GM21423 (cell line): ENCODE measurements at regions not wholly inside any gene's neighbourhood (a gene's known extent, or its start where the extent isn't known, plus 50 kb on each side); places are given as distances from the start of the nearest gene placed in this dataset.
"Not testable (repeated sequence)": the region's sequence is repeated elsewhere in the genome, so short reads cannot be mapped to it uniquely, and the experiment has no call there.

ENCODE experiments used
- ATAC-seq: cut with Tn5 transposase; IDR thresholded peaks from one replicate; pipeline ENCODE4 v1.9.1; 2021; ENCODE audit warnings: mild to moderate bottlenecking, moderate library complexity; ENCODE audit not compliant: unreplicated experiment

DNA sequence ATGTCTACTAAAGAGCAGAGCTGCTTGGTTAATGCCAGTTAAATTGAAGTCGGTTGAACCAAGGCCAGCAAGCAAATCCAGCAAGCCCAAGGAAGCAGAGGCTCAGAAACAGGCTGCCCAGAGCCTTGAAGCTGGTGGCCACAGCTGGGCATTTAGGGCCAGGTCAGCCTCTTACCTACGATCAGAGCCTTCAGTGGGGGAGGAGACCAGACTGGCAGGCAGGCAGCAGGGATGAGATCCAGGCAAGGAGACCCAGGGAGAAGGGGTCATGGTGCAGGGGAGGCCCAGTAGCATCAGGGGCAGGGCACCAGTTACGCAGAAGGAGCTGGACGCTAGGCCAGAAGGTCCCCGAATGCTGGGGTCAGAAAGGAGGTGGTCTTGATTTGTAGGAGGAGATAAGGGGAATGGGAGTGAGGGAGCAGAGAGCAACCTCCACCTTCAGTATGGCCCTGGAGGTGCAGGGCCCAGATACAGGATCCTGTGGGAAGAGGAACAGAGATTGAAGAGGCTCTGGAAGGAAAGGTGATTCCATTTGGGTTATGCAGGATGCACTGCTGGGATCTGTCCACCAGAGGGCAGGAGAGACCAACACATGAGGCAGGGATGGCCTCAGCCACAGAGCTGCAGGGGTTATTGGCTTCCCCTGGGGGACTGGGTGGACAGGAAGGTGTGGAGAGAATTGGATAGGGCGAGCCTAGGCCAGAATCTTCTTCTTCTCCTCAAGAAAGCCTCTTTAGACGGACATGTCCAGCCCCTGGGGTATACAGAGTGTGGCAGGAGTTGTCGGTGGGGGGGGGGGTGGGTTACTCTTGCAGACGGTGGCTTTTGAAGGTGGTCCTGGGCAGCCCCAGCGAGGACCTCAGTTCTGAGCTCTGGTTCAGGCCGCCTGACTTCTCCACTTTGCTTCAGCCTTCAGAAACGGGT is 132.6 kb upstream of the PODXL start:
- no peak for ATAC-seq

DNA sequence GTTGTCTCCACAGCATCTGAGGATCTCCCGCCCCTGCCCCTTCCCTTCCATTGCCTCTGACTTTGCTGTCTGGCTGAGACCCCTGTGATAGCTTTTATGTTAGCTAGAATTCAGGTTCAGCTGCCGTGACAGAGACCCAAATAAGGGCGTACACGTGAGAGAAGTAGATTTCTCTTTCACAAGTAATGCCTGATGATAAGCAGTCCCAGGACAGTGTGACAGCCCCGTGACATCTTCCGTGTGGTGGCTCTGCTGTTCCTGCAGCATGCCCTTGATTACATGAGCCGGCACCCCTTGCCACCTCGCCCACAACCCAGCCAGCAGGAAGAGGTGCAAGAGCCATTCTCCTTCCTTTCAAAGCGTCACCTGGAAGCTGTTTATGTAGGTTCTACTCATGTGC is 130.9 kb upstream of the PODXL start:
- no peak for ATAC-seq

DNA sequence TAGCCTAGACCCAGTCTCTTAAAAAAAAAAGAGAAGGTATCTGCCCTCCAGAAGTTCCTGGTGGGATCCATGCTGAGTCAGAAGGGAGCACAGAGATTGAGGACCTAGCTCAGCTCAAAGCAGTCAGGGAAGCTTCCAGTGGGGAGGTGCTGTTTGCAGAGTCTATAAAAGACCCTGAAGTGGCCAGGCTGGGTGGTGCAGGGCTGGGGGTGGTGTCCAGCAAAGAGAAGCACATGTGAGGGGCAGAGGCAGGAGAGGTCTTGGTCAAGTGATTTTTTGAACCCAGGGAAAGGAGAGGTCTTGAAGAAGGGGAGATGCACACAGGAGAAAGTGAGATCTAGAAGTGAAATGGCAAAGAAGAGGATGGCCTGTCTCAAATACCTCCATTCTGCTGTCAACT is 130.4 kb upstream of the PODXL start:
- ATAC-seq = no peak

DNA sequence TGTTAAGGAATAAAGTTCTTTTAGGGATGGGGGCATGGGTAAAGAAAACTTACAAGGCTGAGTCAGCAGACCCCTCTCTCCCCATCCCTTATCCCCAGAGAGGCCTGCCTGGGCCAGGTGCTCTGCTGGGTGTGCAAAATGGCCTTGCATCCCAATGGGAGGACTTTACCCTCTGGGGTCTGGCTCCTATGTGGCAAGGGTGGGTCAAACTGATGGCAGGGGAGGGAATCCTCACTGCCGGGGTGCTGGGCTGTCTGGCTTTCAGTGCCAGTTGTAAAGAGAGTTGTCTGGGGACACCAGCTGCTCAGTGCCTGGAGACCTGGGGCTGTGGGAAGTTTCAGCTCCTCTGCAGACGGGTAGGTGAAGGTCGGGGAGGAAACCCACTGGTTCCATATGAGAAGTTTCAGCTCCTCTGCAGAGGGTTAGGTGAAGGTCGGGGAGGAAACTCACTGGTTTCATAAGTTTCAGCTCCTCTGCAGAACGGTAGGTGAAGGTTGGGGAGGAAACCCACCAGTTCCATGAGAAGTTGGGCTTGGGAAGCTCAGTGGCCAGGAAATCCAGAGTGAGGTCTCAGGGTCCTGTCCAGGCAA is 127.2 kb upstream of the PODXL start:
- peak; percentile 68 for ATAC-seq

DNA sequence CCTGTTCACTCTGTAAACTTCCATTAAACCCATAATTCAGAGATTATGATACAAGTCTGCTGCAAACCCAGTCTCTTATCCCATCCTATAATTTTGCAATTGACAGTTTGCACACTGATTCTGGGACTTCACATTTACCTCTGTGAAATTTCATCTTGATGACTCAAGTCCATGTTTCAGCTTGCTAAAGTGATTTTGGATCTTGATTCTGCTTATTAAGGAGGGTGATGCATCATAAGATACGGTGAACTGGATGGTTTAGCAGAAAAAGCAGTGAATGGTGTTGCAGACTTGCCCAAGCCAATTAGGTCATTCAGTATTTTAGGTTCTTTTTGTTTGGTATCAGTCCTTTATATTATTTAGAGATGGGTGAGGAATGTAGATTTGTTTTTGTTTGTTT is 125.5 kb upstream of the PODXL start:
- no peak for ATAC-seq

DNA sequence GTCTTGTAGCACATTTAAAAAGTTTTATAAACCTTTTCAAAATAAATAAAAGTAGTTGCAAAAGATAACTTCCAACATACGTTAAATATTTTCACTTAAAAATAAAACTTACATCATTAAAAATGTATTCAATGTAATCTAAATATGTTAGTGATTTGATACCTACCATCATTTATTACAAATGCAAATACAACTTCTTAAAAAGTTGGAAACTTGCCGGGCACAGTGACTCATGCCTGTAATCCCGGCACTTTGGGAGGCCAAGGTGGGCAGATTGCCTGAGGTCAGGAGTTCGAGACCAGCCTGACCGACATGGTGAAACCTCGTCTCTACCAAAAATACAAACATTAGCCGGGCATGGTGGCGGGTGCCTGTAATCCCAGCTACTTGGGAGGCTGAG is 122.6 kb upstream of the PODXL start:
- not testable (repeated sequence) for ATAC-seq

DNA sequence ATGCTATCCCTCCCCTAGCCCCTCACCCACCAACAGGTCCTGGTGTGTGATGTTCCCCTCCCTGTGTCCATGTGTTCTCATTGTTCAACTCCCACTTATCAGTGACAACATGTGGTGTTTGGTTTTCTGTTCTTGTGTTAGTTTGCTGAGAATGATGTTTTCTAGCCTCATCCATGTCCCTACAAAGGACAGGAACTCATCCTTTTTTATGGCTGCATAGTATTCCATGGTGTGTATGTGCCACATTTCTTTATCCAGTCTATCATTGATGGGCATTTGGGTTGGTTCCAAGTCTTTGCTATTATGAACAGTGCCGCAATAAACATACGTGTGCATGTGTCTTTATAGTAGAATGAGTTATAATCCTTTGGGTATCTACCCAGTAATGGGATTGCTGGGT is 120.4 kb upstream of the PODXL start:
- not testable (repeated sequence) for ATAC-seq

DNA sequence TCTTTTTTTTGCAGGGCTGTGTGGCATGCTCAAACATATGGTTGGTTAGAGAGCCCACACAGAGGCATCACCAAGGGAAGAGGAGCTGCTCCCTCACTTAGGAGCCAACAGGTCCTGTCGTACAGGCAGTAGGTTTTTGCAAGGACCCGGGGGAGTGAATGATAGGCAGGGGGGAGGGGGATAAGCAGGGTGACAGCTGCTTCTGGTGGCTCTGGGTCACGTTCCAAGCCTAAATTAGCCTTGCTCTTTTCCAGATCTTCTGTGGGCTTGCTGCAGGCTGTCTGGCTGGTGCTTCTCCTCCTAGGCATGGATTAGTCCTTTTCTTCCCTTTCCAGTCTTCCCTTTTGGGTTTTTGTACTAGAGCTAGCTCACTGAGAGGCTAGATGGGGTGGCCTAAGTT is 117.7 kb upstream of the PODXL start:
- ATAC-seq = no peak

DNA sequence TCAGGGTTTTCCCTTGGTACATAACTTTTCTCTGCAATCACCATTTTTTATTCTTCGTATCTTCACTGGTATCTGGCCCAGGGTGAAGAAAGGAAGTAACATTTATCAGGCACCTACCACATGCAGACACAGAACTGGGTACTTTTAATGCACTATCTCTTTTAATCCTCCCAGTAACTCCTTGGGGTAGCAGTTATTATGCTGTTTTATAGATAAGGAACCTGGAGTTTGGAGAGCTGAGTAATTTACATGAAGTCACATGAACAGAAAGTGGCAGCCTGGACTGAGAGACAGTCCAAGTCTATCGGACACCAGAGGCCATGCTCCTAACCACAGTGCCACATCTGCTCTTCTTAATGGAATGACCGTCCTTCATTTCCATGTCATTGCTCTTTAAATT is 117.1 kb upstream of the PODXL start:
- ATAC-seq = no peak

DNA sequence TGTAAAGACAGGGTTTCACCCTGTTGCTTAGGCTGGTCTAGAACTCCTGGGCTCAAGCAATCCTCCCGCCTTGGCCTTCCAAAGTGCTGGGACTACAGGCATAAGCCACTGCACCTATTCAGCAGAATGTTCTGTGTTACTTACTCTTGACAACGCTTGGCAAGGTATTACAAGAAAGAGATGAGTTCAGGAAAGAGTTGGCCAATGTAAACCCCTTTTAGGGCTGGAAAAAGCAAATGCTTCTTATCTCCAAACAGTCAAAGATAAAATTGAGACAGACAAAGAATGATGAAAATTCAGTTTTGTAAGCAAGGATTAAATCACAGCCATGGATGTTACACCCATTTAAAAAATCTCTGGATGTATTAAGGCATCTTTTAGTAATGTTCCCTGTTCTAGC is 114.0 kb upstream of the PODXL start:
- ATAC-seq = no peak

DNA sequence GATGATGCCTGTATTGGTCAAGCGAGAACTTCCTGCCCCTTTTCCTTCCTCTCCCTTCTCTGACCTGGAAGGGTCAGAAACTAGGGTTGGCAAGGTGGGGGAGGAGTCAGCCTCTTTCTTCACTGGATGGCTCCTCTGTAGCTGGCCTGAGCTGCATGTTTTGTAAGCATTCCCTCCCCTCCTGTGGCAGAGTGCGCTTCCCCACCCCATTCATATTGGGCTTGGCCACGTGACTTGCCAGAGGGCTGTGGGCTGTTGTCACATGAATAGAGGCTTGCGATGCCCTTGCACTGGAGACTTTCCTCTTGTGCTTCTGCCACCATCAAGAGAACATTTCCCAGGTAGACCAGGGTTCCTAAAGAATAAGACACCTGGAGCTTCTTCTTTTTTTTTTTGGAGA is 111.3 kb upstream of the PODXL start:
- ATAC-seq = no peak

DNA sequence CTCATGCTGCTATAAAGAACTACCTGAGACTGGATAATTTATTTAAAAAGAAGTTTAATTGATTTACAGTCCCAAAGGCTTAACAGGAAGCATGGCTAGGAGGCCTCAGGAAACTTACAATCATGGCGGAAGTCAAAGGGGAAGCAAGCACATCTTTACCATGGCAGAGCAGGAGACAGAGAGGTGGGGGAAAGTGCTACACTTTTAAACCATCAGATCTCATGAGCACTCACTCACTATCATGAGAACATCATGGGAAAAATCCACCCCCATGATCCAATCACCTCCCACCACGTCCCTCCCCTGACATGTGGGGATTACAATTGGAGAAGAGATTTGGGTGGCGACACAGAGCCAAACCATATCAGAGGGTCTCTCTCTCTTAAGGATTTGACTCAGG is 108.6 kb upstream of the PODXL start:
- no peak for ATAC-seq

DNA sequence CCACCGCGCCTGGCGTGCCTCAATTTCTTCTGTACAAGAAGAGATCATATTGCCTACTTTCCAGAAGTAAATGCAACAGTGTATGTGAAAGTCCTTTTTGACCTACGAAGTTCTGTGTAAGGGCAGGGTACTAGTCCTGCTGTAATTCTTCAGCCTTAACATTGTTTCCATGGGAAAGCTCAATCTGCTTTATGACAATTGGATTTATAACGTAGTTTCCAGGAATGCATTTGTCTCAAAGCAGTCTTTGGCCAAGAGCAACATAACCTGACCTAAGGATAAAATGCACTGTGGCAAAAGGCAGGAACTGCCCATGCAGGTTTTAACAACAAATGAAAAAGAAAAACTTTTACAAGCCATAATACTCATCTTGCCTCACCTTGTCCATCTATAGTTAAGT is 108.1 kb upstream of the PODXL start:
- no peak for ATAC-seq

DNA sequence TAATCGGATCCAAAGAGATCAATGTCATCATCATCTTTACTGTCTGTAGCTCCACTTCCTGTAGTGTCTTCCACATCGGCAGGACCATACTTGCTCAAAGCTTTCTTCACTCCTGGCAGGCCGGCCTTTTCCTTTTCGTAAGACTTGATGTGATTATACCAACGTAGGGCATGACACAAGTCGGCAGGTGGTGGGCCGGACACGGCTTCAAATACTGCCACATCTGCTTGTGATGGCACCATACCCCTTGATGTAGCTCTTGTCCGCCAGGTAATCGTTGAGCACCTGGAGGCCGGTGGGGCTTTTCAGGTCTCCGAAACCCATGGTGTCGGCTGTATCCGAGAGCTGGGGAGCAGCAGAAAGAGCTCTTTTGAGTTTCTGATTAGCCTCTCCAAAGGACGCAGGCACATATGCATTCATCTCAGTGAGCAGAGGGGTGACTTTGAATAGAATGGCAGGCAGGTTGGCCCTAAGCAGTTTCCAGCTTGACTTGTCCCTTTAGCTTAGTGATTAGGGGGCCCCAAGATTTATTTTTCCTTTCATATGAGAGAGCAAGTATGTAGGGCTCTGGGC is 106.0 kb upstream of the PODXL start:
- ATAC-seq = not testable (repeated sequence)

DNA sequence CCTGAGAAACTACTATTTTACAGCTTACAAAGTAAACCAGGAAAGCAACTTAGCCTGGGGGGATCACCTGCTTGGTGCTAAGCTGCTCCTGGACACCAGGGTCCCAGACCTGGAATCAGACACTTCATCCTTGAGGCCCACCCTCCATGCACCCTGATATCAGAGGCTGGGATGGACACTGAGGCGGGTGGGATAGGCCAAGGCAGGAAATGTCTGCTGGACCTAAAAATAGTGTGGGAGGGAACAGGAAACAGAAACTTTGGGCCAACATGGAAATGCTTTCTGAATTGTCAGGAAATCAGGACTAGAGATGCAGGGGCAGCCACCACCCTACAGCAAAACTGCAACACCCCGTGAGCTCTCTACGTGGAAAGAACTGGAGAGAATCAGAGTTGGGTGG is 101.5 kb upstream of the PODXL start:
- no peak for ATAC-seq

DNA sequence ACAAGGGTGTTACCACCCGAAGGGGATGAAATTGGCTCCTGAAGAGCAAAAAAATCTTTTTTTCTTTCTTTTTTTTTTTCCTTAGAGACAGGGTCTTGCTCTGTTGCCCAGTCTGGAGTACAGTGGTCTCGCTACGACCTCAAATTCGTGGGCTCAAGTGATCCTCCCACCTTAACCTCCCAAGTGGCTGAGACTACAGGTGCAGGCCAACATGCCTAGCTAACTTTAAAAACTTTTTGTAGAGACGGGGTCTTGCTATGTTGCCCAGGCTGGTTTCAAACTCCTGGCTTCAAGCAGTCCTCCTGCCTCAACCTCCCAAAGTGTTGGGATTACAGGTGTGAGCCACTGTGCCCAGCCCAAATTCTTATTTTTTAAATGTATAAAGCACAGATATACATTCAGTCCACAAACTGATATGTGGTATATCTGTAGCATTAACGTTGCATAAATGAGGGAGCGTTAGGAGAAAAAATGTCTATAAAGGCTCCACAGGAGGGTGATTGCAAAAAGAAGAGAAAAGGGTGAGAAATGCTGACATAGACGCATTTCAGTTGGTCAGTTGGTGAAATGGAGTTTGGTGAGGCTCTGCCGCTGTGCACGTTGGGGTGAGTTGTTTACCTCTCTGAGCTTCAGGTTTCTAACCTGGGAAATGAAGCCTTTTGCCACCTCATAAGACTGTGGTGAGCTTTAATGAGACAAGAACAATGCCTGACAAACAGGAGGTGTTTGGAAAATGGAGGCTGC is 100.7 kb upstream of the PODXL start:
- no peak for ATAC-seq

DNA sequence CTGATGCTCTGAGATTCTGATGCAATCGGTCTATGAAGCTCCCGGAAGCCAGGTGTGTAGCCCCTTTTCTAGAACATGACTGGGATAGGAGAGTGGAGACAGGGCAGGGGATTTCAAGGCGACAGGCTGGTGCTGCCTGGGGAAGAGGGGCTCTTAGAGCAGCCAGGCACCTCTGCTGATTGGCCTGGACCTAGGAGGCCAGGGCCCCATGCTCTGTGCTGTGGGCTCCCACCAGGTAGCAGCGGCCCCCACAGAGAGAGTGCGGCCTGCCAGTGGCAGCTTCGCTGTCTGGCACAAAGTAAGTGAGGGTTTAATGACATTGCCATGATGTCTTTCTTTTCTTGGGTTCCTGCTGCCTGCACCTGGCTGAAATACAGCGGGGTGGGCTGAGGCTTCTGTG is 99.4 kb upstream of the PODXL start:
- ATAC-seq = no peak

DNA sequence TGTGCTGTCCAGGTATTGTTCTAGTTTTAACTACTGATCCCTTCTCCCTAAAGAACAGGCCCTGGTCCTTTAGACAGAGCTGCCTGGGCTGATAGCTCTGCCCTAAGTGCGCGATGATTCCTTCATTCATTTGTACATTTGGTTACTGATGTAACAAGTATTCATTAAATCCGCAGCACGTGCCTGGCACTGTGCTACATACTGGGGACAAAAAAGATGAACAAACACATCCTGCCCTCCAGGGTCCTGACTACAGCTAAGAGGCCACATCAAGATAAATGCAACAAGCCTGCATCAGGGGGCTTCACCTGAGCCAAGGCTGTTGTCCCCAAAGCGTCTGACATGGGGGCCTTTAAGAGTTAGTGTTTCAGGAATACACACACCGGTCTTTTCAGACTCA is 99.0 kb upstream of the PODXL start:
- no peak for ATAC-seq

DNA sequence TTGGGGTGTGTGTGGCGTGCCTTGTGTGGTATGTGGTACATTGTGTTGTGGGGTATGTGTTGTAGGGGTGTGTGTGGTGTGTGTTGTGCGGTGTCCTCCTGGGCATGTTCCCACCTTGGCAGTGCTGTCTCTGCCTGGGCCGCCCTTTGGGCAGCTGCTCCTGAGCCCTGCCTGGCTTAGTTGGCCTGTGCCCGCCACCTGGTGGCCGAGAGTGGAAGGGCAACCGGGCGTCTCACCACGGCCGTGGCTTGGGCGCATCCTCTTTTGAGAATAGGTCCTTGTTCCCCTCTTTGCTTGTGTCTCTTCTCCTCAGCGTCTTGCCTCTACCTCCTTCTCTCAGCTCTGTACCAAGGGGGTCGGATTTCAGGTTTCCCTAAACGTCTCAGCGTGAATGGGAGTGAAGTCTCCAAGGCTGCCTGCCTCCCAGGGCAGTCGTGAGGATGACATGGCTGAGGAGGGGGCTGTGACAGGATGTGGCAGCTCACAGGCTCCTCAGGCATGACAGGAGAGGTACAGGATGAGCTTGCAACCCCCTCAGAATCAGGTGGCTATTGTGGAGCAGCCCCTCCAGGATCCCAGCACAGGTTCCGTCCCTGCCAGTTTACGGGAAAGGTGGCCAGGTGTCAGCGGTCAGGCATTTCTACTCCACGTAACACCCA is 98.4 kb upstream of the PODXL start:
- ATAC-seq = peak; percentile 79

DNA sequence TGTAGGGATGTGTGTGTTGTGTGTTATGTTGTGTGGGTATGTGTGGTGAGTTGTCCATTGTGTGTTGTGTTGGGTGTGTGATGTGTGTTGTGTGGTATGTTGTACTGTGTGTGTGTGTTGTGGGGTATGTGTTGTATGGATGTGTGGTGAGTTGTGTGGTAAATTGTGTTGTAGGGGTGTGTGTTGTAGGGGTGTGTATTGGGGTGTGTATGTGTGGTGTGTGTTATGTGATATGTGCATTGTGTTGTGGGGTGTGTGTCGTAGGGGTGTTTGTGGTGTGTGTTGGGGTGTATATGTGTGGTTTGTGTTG is 97.8 kb upstream of the PODXL start:
- ATAC-seq = no peak
